K562 (cell line): ENCODE measurements at regions not wholly inside any gene's neighbourhood (a gene's known extent, or its start where the extent isn't known, plus 50 kb on each side); places are given as distances from the start of the nearest gene placed in this dataset.

Experiments used
- ATAC-seq: fragments of 200-7000 bp; cut with Tn5 transposase; 3 replicates; pipeline ENCODE4 v1.9.1; 2020; ENCODE audit warnings: moderate library complexity
- BruUV-seq: library from RNA; stranded (reverse); fragments of 400-500 nt; replicated peaks from 2 replicates; lab custom pipeline; 2021; lab: Mats Ljungman, UMichigan
- CTCF ChIA-PET: fragments of 300-600 bp; formaldehyde crosslinking; extraction: SDS; loops from one replicate; lab custom pipeline; 2021; ENCODE audit warnings: low intra/inter-chr PET ratio; lab: Yijun Ruan, JAX
- POLR2A ChIA-PET: fragments of 300-600, 350-650 bp; sonication (Branson Sonifier 250); formaldehyde crosslinking; extraction: SDS; loops from one replicate; lab custom pipeline; 2021; ENCODE audit warnings: antibody characterized with exemption, inconsistent platforms; lab: Yijun Ruan, JAX
- DNase-seq, 4 experiments: peaks; one replicate each; pipeline versions ENCODE4 v3.0.0 to v3.0.0-alpha.2; 2011 to 2018; ENCODE audit warnings: low spot score in 3 of 4, mixed read lengths in 3 of 4; ENCODE audit errors: extremely low read depth in 1 of 4
- FAIRE-seq: peaks from 2 replicates; lab custom pipeline; 2011; peaks lifted over from hg19 to GRCh38; lab: Jason Lieb, UNC
- H2AFZ ChIP-seq: 2 replicates; pipeline ENCODE4 v1.6.0; 2011; ENCODE audit warnings: low read depth, low read length, control low read depth, inconsistent platforms
- H3K27ac ChIP-seq: fragments of 200-600 bp; 3 replicates; pipeline ENCODE4 v1.8.0; 2011; ENCODE audit warnings: low read depth, mild to moderate bottlenecking, control low read depth, inconsistent platforms, low read length, moderate library complexity, mixed read lengths; ENCODE audit errors: extremely low read depth
- H3K27me3 ChIP-seq, 2 experiments: fragments of 300-600 bp in 1 of 2; 2 replicates in 1 of 2; 3 replicates in 1 of 2; pipeline versions ENCODE4 v1.6.0 to v1.8.0; 2011; ENCODE audit warnings: inconsistent platforms in 2 of 2, low read length in 2 of 2, mild to moderate bottlenecking in 1 of 2, mixed read lengths in 1 of 2, moderate library complexity in 1 of 2; ENCODE audit not compliant: control insufficient read depth in 2 of 2, insufficient read depth in 2 of 2
- H3K36me3 ChIP-seq: fragments of 300-600 bp; 3 replicates; pipeline ENCODE4 v1.8.0; 2011; ENCODE audit warnings: mild to moderate bottlenecking, low read length, inconsistent platforms; ENCODE audit not compliant: control insufficient read depth, insufficient read depth
- H3K4me1 ChIP-seq, 2 experiments: fragments of 200-600 bp in 1 of 2; replicated peaks in 1 of 2; 2 replicates in 1 of 2; 3 replicates in 1 of 2; pipeline versions ENCODE4 v1.5.1 to v1.8.0; 2011; ENCODE audit warnings: inconsistent platforms in 2 of 2, low read length in 2 of 2, mild to moderate bottlenecking in 1 of 2, mixed read lengths in 1 of 2, moderate library complexity in 1 of 2; ENCODE audit not compliant: control insufficient read depth in 2 of 2, insufficient read depth in 2 of 2
- H3K4me2 ChIP-seq: 2 replicates; pipeline ENCODE4 v1.6.1; 2011; ENCODE audit warnings: low read length, control low read depth, inconsistent platforms, mixed read lengths; ENCODE audit not compliant: insufficient read depth
- H3K4me3 ChIP-seq: fragments of 200-600 bp; sonication (generic), shearing (Covaris generic); 2 replicates; pipeline ENCODE4 v1.5.1; 2016; ENCODE audit warnings: control low read depth, inconsistent platforms
- H3K79me2 ChIP-seq: fragments of 200-600 bp; 3 replicates; pipeline ENCODE4 v1.8.0; 2011; ENCODE audit warnings: low read length, inconsistent platforms; ENCODE audit not compliant: control insufficient read depth, insufficient read depth
- H3K9ac ChIP-seq, 2 experiments: 2 replicates each; pipeline versions ENCODE4 v1.6.0 to v1.6.1; 2011; ENCODE audit warnings: low read depth in 2 of 2, low read length in 2 of 2, control low read depth in 1 of 2, inconsistent platforms in 1 of 2, mild to moderate bottlenecking in 1 of 2, mixed read lengths in 1 of 2; ENCODE audit not compliant: insufficient read depth in 1 of 2
- H3K9me1 ChIP-seq: one replicate; pipeline ENCODE4 v1.6.0; 2011; ENCODE audit warnings: inconsistent platforms, mild to moderate bottlenecking, low read length, moderate library complexity; ENCODE audit not compliant: control insufficient read depth, insufficient read depth
- H3K9me3 ChIP-seq: replicated peaks from 2 replicates; pipeline ENCODE4 v1.5.1; 2011; ENCODE audit warnings: low read depth, low read length, inconsistent platforms; ENCODE audit not compliant: control insufficient read depth, insufficient read depth
- H4K20me1 ChIP-seq: replicated peaks from 2 replicates; pipeline ENCODE4 v1.6.1; 2011; ENCODE audit warnings: low read length, inconsistent platforms, mixed read lengths; ENCODE audit not compliant: control insufficient read depth, insufficient read depth
- CCNT2 ChIP-seq: IDR thresholded peaks from 2 replicates; pipeline ENCODE4 v1.6.1; 2011; ENCODE audit warnings: borderline replicate concordance, low read depth, mild to moderate bottlenecking, moderate library complexity, mixed read lengths, low read length; ENCODE audit not compliant: insufficient read length; ENCODE audit errors: extremely low read depth
- CEBPZ ChIP-seq: fragments of 150-350 bp; IDR thresholded peaks from 2 replicates; pipeline ENCODE4 v1.6.1; 2014; ENCODE audit warnings: low read depth, mild to moderate bottlenecking, low read length, borderline replicate concordance
- EGR1 ChIP-seq: fragments of 450-650 bp; conservative IDR thresholded peaks from 2 replicates; pipeline ENCODE4 v1.6.1; 2017; ENCODE audit warnings: mild to moderate bottlenecking
- EHMT2 ChIP-seq: fragments of 450-650 bp; IDR thresholded peaks from 2 replicates; pipeline ENCODE4 v1.6.1; 2018; ENCODE audit warnings: antibody characterized with exemption
- FOSL1 ChIP-seq: fragments of 200-800 bp; sonication (Bioruptor generic); conservative IDR thresholded peaks from 2 replicates; pipeline ENCODE4 v1.6.1; 2016; ENCODE audit warnings: missing genetic modification characterization, missing compliant biosample characterization
- HNRNPH1 ChIP-seq: fragments of 200-400 bp; formaldehyde crosslinking; optimal IDR thresholded peaks from 2 replicates; pipeline ENCODE3; 2017; ENCODE audit warnings: low read depth, mild to moderate bottlenecking, low read length, moderate library complexity
- MYNN ChIP-seq, 2 experiments: sonication (generic); formaldehyde crosslinking in 1 of 2; IDR thresholded peaks; 2 replicates each; pipeline versions ENCODE4 v1.5.0 to v1.6.1; 2016 to 2020; ENCODE audit warnings: antibody characterized with exemption in 1 of 2, missing genetic modification reagents in 1 of 2
- NCOA1 ChIP-seq: fragments of 450-650 bp; IDR thresholded peaks from 2 replicates; pipeline ENCODE4 v1.6.1; 2016; ENCODE audit warnings: low read depth
- POLR3A ChIP-seq: IDR thresholded peaks from 2 replicates; pipeline ENCODE4 v1.6.1; 2011; ENCODE audit warnings: borderline replicate concordance, mild to moderate bottlenecking, moderate library complexity; ENCODE audit not compliant: insufficient read length, insufficient read depth; ENCODE audit errors: extremely low read depth
- THAP7 ChIP-seq: fragments of 250-450 bp; sonication (Bioruptor Pico); IDR thresholded peaks from 2 replicates; pipeline ENCODE4 v1.5.0; 2021
- ZNF449 ChIP-seq: fragments of 250-450 bp; sonication (Bioruptor Pico); IDR thresholded peaks from 2 replicates; pipeline ENCODE4 v1.8.0; 2022; ENCODE audit warnings: moderate library complexity, mild to moderate bottlenecking, inconsistent platforms
- WGBS: fragments of 100-300 bp; shearing (Covaris generic); methylation state at CpG from one replicate; pipeline ENCODE4 v1.1.6; 2016; ENCODE audit warnings: low coverage, mixed read lengths; ENCODE audit not compliant: insufficient coverage; ENCODE audit errors: missing lambda C conversion rate; 5-methylcytosine and 5-hydroxymethylcytosine counted together
- in situ Hi-C: fragments of 300-500 bp; cut with MboI; formaldehyde crosslinking; loops from 4 replicates; pipeline ENCODE4 v1.15.0; 2018; ENCODE audit warnings: inconsistent platforms, mixed read lengths
- intact Hi-C: fragments of 100-400 bp; cut with micrococcal nuclease; formaldehyde crosslinking; loops from 2 replicates; pipeline ENCODE4 v1.14.2; 2022
- TF ChIP-seq, protein P1 (sequence below): fragments of 450-650 bp; IDR thresholded peaks from 2 replicates; pipeline ENCODE4 v1.6.1; 2016; ENCODE audit warnings: borderline replicate concordance

GRCh38 chr5:103842936-103843335 is 280.3 kb upstream of the NUDT12 start (continued):
- TF ChIP-seq, protein P1, sequence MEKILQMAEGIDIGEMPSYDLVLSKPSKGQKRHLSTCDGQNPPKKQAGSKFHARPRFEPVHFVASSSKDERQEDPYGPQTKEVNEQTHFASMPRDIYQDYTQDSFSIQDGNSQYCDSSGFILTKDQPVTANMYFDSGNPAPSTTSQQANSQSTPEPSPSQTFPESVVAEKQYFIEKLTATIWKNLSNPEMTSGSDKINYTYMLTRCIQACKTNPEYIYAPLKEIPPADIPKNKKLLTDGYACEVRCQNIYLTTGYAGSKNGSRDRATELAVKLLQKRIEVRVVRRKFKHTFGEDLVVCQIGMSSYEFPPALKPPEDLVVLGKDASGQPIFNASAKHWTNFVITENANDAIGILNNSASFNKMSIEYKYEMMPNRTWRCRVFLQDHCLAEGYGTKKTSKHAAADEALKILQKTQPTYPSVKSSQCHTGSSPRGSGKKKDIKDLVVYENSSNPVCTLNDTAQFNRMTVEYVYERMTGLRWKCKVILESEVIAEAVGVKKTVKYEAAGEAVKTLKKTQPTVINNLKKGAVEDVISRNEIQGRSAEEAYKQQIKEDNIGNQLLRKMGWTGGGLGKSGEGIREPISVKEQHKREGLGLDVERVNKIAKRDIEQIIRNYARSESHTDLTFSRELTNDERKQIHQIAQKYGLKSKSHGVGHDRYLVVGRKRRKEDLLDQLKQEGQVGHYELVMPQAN = no peak

- intact Hi-C loops = no loop called here
- CTCF ChIA-PET = no interaction called here
- FAIRE-seq (no peak), DNase-seq (no peak), ATAC-seq (no peak)
- in situ Hi-C loops = no loop called here
- no peaks in the 10 kb centered on the region for H3K4me1 ChIP-seq
- no peak overlapping the region for H3K27ac ChIP-seq
- no peaks in the 10 kb centered on the region for H3K9me1 ChIP-seq
- POLR2A ChIA-PET = no interaction called here
- no peak overlapping the region for H3K4me2 ChIP-seq
- no peak overlapping the region for H3K4me3 ChIP-seq
- BruUV-seq = no TSS peak
- H4K20me1 ChIP-seq = no peaks in the 10 kb centered on the region
- no peaks in the 10 kb centered on the region for H3K9me3 ChIP-seq
- H3K27me3 ChIP-seq = no peaks in the 10 kb centered on the region
- no peaks in the 10 kb centered on the region for H3K36me3 ChIP-seq
- 0% methylated on average over 1 of the region's 1 CpG for WGBS
- H2AFZ ChIP-seq = no peak overlapping the region
- H3K9ac ChIP-seq = no peak overlapping the region
- no peaks in the 10 kb centered on the region for H3K79me2 ChIP-seq
- TF ChIP-seq HNRNPH1 (no peak), EGR1 (no peak), CEBPZ (no peak), MYNN (IDR thresholded peaks at IDR 0.05) (no peak), MYNN (CRISPR knock-in tag; IDR thresholded peaks at IDR 0.05) (no peak), FOSL1 (tag) (no peak), CCNT2 (no peak), ZNF449 (CRISPR knock-in tag) (no peak), NCOA1 (no peak), EHMT2 (no peak), POLR3A (no peak), THAP7 (no peak)
Measured at GRCh38 chr5:103840600-103840999, 278.0 kb upstream of the NUDT12 start.
